HL-60 (cell line): ENCODE measurements at regions not wholly inside any gene's neighbourhood (a gene's known extent, or its start where the extent isn't known, plus 50 kb on each side); places are given as distances from the start of the nearest gene placed in this dataset.

ENCODE experiments used
- GABPA ChIP-seq: IDR thresholded peaks from 2 replicates; pipeline ENCODE4 v1.6.1; 2012; ENCODE audit warnings: low read depth
- POLR2AphosphoS5 ChIP-seq: IDR thresholded peaks from 2 replicates; pipeline ENCODE4 v1.6.1; 2012; ENCODE audit warnings: low read depth
- SPI1 ChIP-seq: IDR thresholded peaks from 2 replicates; pipeline ENCODE4 v1.6.1; 2012; ENCODE audit warnings: low read depth, mild to moderate bottlenecking, borderline replicate concordance
- TF ChIP-seq, protein P1 (sequence below): IDR thresholded peaks from one replicate; pipeline ENCODE4 v1.5.1; 2011; ENCODE audit warnings: low read length, control low read depth, inconsistent platforms; ENCODE audit not compliant: insufficient read depth
- TF ChIP-seq, protein P2 (sequence below): IDR thresholded peaks from 2 replicates; pipeline ENCODE4 v1.6.1; 2012; ENCODE audit warnings: low read depth; ENCODE audit not compliant: insufficient replicate concordance

DNA sequence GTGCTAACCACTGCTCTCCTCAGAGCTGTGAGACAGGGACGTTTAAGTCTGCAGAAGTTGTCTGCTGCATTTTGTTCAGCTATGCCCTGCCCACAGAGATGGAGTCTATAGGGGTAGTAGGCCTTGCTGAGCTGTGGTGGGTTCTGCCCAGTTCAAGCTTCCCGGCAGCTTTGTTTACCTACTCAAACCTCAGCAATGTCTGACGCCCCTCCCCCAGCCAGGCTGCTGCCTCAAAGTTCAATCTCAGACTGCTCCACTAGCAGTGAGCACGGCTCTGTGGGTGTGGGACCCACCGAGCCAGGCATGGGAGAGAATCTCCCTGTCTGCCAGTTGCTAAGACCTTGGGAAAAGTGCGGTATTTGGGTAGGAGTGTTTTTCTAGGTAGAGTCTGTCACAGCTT lies 387.8 kb upstream of the SLC39A10 start:
- TF ChIP-seq, protein P1, sequence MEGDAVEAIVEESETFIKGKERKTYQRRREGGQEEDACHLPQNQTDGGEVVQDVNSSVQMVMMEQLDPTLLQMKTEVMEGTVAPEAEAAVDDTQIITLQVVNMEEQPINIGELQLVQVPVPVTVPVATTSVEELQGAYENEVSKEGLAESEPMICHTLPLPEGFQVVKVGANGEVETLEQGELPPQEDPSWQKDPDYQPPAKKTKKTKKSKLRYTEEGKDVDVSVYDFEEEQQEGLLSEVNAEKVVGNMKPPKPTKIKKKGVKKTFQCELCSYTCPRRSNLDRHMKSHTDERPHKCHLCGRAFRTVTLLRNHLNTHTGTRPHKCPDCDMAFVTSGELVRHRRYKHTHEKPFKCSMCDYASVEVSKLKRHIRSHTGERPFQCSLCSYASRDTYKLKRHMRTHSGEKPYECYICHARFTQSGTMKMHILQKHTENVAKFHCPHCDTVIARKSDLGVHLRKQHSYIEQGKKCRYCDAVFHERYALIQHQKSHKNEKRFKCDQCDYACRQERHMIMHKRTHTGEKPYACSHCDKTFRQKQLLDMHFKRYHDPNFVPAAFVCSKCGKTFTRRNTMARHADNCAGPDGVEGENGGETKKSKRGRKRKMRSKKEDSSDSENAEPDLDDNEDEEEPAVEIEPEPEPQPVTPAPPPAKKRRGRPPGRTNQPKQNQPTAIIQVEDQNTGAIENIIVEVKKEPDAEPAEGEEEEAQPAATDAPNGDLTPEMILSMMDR = no peak
- TF ChIP-seq, protein P2, sequence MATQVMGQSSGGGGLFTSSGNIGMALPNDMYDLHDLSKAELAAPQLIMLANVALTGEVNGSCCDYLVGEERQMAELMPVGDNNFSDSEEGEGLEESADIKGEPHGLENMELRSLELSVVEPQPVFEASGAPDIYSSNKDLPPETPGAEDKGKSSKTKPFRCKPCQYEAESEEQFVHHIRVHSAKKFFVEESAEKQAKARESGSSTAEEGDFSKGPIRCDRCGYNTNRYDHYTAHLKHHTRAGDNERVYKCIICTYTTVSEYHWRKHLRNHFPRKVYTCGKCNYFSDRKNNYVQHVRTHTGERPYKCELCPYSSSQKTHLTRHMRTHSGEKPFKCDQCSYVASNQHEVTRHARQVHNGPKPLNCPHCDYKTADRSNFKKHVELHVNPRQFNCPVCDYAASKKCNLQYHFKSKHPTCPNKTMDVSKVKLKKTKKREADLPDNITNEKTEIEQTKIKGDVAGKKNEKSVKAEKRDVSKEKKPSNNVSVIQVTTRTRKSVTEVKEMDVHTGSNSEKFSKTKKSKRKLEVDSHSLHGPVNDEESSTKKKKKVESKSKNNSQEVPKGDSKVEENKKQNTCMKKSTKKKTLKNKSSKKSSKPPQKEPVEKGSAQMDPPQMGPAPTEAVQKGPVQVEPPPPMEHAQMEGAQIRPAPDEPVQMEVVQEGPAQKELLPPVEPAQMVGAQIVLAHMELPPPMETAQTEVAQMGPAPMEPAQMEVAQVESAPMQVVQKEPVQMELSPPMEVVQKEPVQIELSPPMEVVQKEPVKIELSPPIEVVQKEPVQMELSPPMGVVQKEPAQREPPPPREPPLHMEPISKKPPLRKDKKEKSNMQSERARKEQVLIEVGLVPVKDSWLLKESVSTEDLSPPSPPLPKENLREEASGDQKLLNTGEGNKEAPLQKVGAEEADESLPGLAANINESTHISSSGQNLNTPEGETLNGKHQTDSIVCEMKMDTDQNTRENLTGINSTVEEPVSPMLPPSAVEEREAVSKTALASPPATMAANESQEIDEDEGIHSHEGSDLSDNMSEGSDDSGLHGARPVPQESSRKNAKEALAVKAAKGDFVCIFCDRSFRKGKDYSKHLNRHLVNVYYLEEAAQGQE = no peak
- TF ChIP-seq POLR2AphosphoS5 (no peak), GABPA (no peak), SPI1 (no peak)
